ENCODE measurements at regions not wholly inside any gene's neighbourhood (a gene's known extent, or its start where the extent isn't known, plus 50 kb on each side); places are given as distances from the start of the nearest gene placed in this dataset.

DNA sequence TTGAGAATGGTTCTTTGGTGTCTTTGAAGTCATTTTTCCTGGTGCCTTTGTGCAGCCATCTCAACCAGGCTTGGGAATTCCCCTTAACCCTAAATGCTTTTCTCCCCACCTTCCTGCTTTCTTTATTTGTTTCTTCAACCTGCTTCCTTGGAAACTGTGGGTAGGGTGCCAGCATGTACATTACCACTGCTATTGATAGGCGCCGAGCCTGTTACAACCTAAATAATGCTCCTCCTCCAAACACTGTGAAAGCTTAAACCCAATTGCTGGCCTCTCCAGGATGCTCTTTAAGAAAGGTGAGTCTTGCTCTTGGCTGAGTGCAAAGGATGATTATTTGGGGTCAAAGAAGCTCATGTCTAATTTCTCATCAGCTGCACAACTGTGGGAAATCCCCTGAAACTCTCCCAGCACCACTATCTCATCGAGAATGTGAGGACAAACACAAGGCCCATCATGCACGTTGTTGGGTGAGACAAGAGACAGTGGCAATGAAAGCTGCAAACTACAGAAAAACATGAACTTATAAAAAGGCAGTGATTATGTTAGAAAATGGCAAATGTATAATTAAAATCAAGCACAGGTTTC lies 285.5 kb upstream of the IGFBP3 start:
- Histone ChIP-seq H3K9me3 (no peaks in the 10 kb centered on the region), H3K36me3 (no peaks in the 10 kb centered on the region), H3K27ac (no peak overlapping the region), H3K4me3 (no peak overlapping the region), H3K27me3 (no peaks in the 10 kb centered on the region), H3K4me1 (no peaks in the 10 kb centered on the region)
- DNase-seq (no peak), ATAC-seq (no peak)
- in situ Hi-C loops (cut with MboI; ENCODE audit: low sequenced_read_pairs in 4 of 4) = no loop called here
- TF ChIP-seq CTCF (IDR thresholded peaks at IDR 0.05 in 4 of 5, conservative IDR thresholded peaks at IDR 0.05 in 1 of 5) = no peak
- no peak for TF ChIP-seq POLR2A (IDR thresholded peaks at IDR 0.05)
- intact Hi-C loops (cut with DNase I; ENCODE audit: low total_unique reads) = no loop called here

GRCh38 chr7:46205478-46205877 lies 284.4 kb upstream of the IGFBP3 start:
- TF ChIP-seq CTCF (IDR thresholded peaks at IDR 0.05 in 4 of 5, conservative IDR thresholded peaks at IDR 0.05 in 1 of 5) (no peak), POLR2A (IDR thresholded peaks at IDR 0.05) (no peak)
- no peak for ATAC-seq
- Histone ChIP-seq H3K9me3 (no peaks in the 10 kb centered on the region), H3K27ac (no peak overlapping the region), H3K36me3 (no peaks in the 10 kb centered on the region), H3K4me1 (no peaks in the 10 kb centered on the region), H3K27me3 (no peaks in the 10 kb centered on the region), H3K4me3 (no peak overlapping the region)
- in situ Hi-C loops (cut with MboI; ENCODE audit: low sequenced_read_pairs in 4 of 4) (no loop called here), intact Hi-C loops (cut with DNase I; ENCODE audit: low total_unique reads) (no loop called here)
- DNase-seq = no peak

DNA sequence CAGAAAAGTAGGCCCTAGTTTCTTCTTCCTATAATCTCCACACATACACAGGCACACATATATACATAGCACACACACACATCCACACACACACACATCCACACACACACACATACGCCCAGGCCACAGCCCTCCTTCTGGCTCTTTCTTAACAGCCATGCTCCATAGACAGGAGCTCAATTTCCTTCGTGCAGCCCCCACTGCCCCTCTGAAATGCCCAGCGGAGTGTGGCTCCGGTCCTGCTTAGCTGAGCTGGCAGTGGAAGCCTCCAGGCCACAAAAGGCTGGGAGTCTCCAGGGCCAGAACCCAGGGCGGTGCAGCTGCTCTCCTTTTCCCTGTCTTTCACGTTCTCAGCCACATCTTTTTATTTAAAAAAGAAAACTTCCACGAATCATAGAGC lies 282.9 kb upstream of the IGFBP3 start:
- intact Hi-C loops (cut with DNase I; ENCODE audit: low total_unique reads) (no loop called here), in situ Hi-C loops (cut with MboI; ENCODE audit: low sequenced_read_pairs in 4 of 4) (no loop called here)
- Histone ChIP-seq H3K9me3 (no peaks in the 10 kb centered on the region), H3K36me3 (no peaks in the 10 kb centered on the region), H3K4me3 (no peak overlapping the region), H3K4me1 (no peaks in the 10 kb centered on the region), H3K27ac (no peak overlapping the region), H3K27me3 (no peaks in the 10 kb centered on the region)
- ATAC-seq = no peak
- TF ChIP-seq POLR2A (IDR thresholded peaks at IDR 0.05) (no peak), CTCF (IDR thresholded peaks at IDR 0.05 in 4 of 5, conservative IDR thresholded peaks at IDR 0.05 in 1 of 5) (no peak)
- no peak for DNase-seq

DNA sequence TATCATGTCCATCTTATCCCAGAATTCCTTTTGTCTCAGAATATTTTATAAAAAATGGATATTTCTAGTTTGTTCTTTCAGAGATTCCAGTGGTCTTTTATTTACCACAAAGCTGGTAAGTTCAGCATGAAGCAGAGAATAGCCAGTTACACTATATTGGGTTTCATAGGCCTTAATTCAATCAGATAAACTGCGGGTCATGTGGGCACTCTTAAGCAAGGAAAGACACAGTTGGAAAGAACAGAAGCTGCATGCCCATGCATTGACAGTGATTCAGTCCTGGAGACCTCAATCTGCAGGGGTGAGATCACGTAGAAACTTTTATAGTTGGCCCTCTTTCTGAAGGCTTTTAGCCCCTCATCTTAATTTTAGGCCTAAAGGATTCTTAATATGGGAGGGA lies 281.3 kb upstream of the IGFBP3 start:
- no peak overlapping the region for H3K27ac ChIP-seq
- intact Hi-C loops (cut with DNase I; ENCODE audit: low total_unique reads) = no loop called here

More for the DNA sequence above, 281.3 kb upstream of the IGFBP3 start:
- H3K4me1 ChIP-seq = no peaks in the 10 kb centered on the region
- no peaks in the 10 kb centered on the region for H3K36me3 ChIP-seq
- in situ Hi-C loops (cut with MboI; ENCODE audit: low sequenced_read_pairs in 4 of 4) = no loop called here
- no peaks in the 10 kb centered on the region for H3K9me3 ChIP-seq
- DNase-seq (no peak), ATAC-seq (no peak)
- TF ChIP-seq CTCF (IDR thresholded peaks at IDR 0.05 in 4 of 5, conservative IDR thresholded peaks at IDR 0.05 in 1 of 5) = no peak
- no peak for TF ChIP-seq POLR2A (IDR thresholded peaks at IDR 0.05)
- no peaks in the 10 kb centered on the region for H3K27me3 ChIP-seq
- no peak overlapping the region for H3K4me3 ChIP-seq
